ENCODE measurements at regions not wholly inside any gene's neighbourhood (a gene's known extent, or its start where the extent isn't known, plus 50 kb on each side); places are given as distances from the start of the nearest gene placed in this dataset.

DNA sequence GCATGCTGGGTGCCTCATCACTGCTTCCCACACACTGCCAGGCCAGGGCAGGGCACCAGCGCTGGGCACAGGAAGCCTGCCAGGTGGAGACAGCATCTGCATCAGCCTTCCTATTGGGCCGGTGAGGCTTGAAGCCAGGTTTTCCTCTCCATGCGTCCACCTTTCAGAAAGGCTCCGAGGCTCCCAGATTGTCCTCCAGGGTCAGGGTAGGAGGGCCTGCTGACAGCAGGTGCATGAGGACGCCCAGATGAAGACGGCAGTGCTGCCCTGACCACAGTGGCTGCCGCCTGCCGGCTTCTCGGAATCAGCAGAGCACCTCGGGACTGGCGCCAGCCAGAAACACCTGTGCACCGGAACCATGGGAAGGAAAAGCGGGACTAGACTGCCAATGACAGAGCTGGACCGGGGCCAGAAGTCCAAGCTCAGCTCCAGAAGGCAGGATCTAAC is 170.5 kb upstream of the CST7 start:
- TF ChIP-seq FOS (IDR thresholded peaks at IDR 0.05; ENCODE audit: borderline replicate concordance, insufficient read depth, low read length) (no peak), POLR2AphosphoS5 (IDR thresholded peaks at IDR 0.05; ENCODE audit: insufficient read depth, low read depth, low read length) (no peak), GATA2 (IDR thresholded peaks at IDR 0.05; ENCODE audit: insufficient read depth, insufficient read length, low read depth, low read length) (no peak), JUN (IDR thresholded peaks at IDR 0.05; ENCODE audit: borderline replicate concordance, insufficient read depth, insufficient read length, low read depth) (no peak), EZH2 (IDR thresholded peaks at IDR 0.05; ENCODE audit: borderline replicate concordance, low read depth, low read length, severe bottlenecking) (no peak), POLR2A (IDR thresholded peaks at IDR 0.05; ENCODE audit: low read depth, low read length) (no peak), MYC (IDR thresholded peaks at IDR 0.05; ENCODE audit: low read depth, low read length) (no peak)
- TF ChIP-seq, protein P1, sequence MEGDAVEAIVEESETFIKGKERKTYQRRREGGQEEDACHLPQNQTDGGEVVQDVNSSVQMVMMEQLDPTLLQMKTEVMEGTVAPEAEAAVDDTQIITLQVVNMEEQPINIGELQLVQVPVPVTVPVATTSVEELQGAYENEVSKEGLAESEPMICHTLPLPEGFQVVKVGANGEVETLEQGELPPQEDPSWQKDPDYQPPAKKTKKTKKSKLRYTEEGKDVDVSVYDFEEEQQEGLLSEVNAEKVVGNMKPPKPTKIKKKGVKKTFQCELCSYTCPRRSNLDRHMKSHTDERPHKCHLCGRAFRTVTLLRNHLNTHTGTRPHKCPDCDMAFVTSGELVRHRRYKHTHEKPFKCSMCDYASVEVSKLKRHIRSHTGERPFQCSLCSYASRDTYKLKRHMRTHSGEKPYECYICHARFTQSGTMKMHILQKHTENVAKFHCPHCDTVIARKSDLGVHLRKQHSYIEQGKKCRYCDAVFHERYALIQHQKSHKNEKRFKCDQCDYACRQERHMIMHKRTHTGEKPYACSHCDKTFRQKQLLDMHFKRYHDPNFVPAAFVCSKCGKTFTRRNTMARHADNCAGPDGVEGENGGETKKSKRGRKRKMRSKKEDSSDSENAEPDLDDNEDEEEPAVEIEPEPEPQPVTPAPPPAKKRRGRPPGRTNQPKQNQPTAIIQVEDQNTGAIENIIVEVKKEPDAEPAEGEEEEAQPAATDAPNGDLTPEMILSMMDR (IDR thresholded peaks at IDR 0.05; ENCODE audit: extremely low read depth in 1 of 2, insufficient read depth in 1 of 2, low read depth in 1 of 2, low read length in 2 of 2): no peak
- TF ChIP-seq, protein P2, sequence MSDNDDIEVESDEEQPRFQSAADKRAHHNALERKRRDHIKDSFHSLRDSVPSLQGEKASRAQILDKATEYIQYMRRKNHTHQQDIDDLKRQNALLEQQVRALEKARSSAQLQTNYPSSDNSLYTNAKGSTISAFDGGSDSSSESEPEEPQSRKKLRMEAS (IDR thresholded peaks at IDR 0.05; ENCODE audit: insufficient read depth, insufficient read length): no peak
- no peaks in the 10 kb centered on the region for H4K20me1 ChIP-seq (replicated peaks; ENCODE audit: control insufficient read depth, extremely low read depth, insufficient read depth, low read length)
- no peaks in the 10 kb centered on the region for H3K9me1 ChIP-seq (replicated peaks; ENCODE audit: control insufficient read depth, extremely low read depth, insufficient read depth, low read length)
- H3K9me3 ChIP-seq (replicated peaks; ENCODE audit: control insufficient read depth, insufficient read depth, low read length): no peaks in the 10 kb centered on the region
- no peak for FAIRE-seq
- intact Hi-C loops (cut with micrococcal nuclease): no loop called here
- no peak overlapping the region for H3K4me3 ChIP-seq (replicated peaks in 1 of 3; ENCODE audit: insufficient read depth in 1 of 3, low read depth in 1 of 3, low read length in 3 of 3)
- H3K79me2 ChIP-seq (ENCODE audit: control insufficient read depth, insufficient read depth, low read length): no peaks in the 10 kb centered on the region
- no peaks in the 10 kb centered on the region for H3K4me1 ChIP-seq (ENCODE audit: control insufficient read depth, extremely low read depth, insufficient read depth, low read length)
- no peak overlapping the region for H3K9ac ChIP-seq (replicated peaks; ENCODE audit: extremely low read depth, insufficient read depth, low read length)
- no TSS peak for BruUV-seq (replicated peaks)
- ChIA-PET CTCF (no interaction called here), POLR2A (no interaction called here)
- H3K4me2 ChIP-seq (ENCODE audit: insufficient read depth, low read length): no peak overlapping the region
- H2AFZ ChIP-seq (ENCODE audit: low read depth, low read length): no peak overlapping the region
- H3K27me3 ChIP-seq (ENCODE audit: control insufficient read depth in 2 of 2, insufficient read depth in 2 of 2, low read length in 2 of 2): no peaks in the 10 kb centered on the region
- H3K27ac ChIP-seq (ENCODE audit: insufficient read depth, low read depth, low read length): no peak overlapping the region
- dilution Hi-C loops (cut with MboI; ENCODE audit: extremely low pct_ligation_motif_present, low sequenced_read_pairs): no loop called here
- H3K36me3 ChIP-seq (ENCODE audit: control insufficient read depth in 2 of 2, extremely low read depth in 1 of 2, insufficient read depth in 2 of 2, low read length in 2 of 2): no peaks in the 10 kb centered on the region
- DNase-seq (ENCODE audit: low read depth, low spot score): no peak

All from endothelial cell of umbilical vein (primary cell).